ENCODE measurements at regions not wholly inside any gene's neighbourhood (a gene's known extent, or its start where the extent isn't known, plus 50 kb on each side); places are given as distances from the start of the nearest gene placed in this dataset.

- Histone ChIP-seq H3K27ac (ENCODE audit: low read depth in 1 of 3, low read length in 2 of 3) (peak overlapping the region in 1 of 3 donors; percentile 55), H3K27me3 (ENCODE audit: control insufficient read depth in 3 of 3, insufficient read depth in 3 of 3, low read length in 3 of 3) (no peaks in the 10 kb centered on the region), H3K9me3 (ENCODE audit: control insufficient read depth in 2 of 2, insufficient read depth in 1 of 2, low read depth in 1 of 2, low read length in 1 of 2) (no peaks in the 10 kb centered on the region), H3K4me3 (ENCODE audit: low read depth in 1 of 3, low read length in 3 of 3) (no peak overlapping the region), H3K4me1 (ENCODE audit: control insufficient read depth in 3 of 3, insufficient read depth in 2 of 3, low read depth in 1 of 3, low read length in 2 of 3) (no peaks in the 10 kb centered on the region), H3K36me3 (ENCODE audit: control insufficient read depth in 3 of 3, insufficient read depth in 2 of 3, low read depth in 1 of 3, low read length in 3 of 3) (no peaks in the 10 kb centered on the region)
- no peak for FAIRE-seq
- DNase-seq, result peak in 1 of 2 donors; percentile 22
- WGBS, 3 donors, result 43 to 48% (median 43%) methylated on average over 7 of the region's 7 CpGs
Measured at GRCh38 chr2:136225950-136226835, 108.2 kb upstream of the CXCR4 start.

- WGBS, 3 donors, result 80 to 90% (median 88%) methylated on average over 7 of the region's 7 CpGs
- H3K27me3 ChIP-seq (ENCODE audit: control insufficient read depth in 3 of 3, insufficient read depth in 3 of 3, low read length in 3 of 3), result no peaks in the 10 kb centered on the region
- no peaks in the 10 kb centered on the region for H3K36me3 ChIP-seq (ENCODE audit: control insufficient read depth in 3 of 3, insufficient read depth in 2 of 3, low read depth in 1 of 3, low read length in 3 of 3)
- H3K4me1 ChIP-seq (ENCODE audit: control insufficient read depth in 3 of 3, insufficient read depth in 2 of 3, low read depth in 1 of 3, low read length in 2 of 3), result peaks cover 0 to 8% (median 0%) of the 10 kb centered on the region in 3 donors
- no peak overlapping the region for H3K4me3 ChIP-seq (ENCODE audit: low read depth in 1 of 3, low read length in 3 of 3)
- DNase-seq (no peak), FAIRE-seq (no peak)
- H3K27ac ChIP-seq (ENCODE audit: low read depth in 1 of 3, low read length in 2 of 3), result no peak overlapping the region
- no peaks in the 10 kb centered on the region for H3K9me3 ChIP-seq (ENCODE audit: control insufficient read depth in 2 of 2, insufficient read depth in 1 of 2, low read depth in 1 of 2, low read length in 1 of 2)
Measured at GRCh38 chr2:136223274-136223673, 105.3 kb upstream of the CXCR4 start.

GRCh38 chr2:136222862-136223261, 104.9 kb upstream of the CXCR4 start:
- FAIRE-seq (no peak), DNase-seq (no peak)
- 74 to 76% (median 76%) methylated on average over 5 of the region's 5 CpGs for WGBS, 3 donors
- Histone ChIP-seq H3K27ac (ENCODE audit: low read depth in 1 of 3, low read length in 2 of 3) (no peak overlapping the region), H3K4me1 (ENCODE audit: control insufficient read depth in 3 of 3, insufficient read depth in 2 of 3, low read depth in 1 of 3, low read length in 2 of 3) (peaks cover 0 to 8% (median 0%) of the 10 kb centered on the region in 3 donors), H3K27me3 (ENCODE audit: control insufficient read depth in 3 of 3, insufficient read depth in 3 of 3, low read length in 3 of 3) (no peaks in the 10 kb centered on the region), H3K4me3 (ENCODE audit: low read depth in 1 of 3, low read length in 3 of 3) (no peak overlapping the region), H3K9me3 (ENCODE audit: control insufficient read depth in 2 of 2, insufficient read depth in 1 of 2, low read depth in 1 of 2, low read length in 1 of 2) (no peaks in the 10 kb centered on the region), H3K36me3 (ENCODE audit: control insufficient read depth in 3 of 3, insufficient read depth in 2 of 3, low read depth in 1 of 3, low read length in 3 of 3) (no peaks in the 10 kb centered on the region)

GRCh38 chr2:136221026-136221425, 103.1 kb upstream of the CXCR4 start:
- WGBS, 3 donors, result 67 to 82% (median 81%) methylated on average over 3 of the region's 3 CpGs

GRCh38 chr2:136219963-136220362, 102.0 kb upstream of the CXCR4 start:
- H3K27ac ChIP-seq (ENCODE audit: low read depth in 1 of 3, low read length in 2 of 3), result no peak overlapping the region
- FAIRE-seq, result no peak
- H3K9me3 ChIP-seq (ENCODE audit: control insufficient read depth in 2 of 2, insufficient read depth in 1 of 2, low read depth in 1 of 2, low read length in 1 of 2), result no peaks in the 10 kb centered on the region
- no peaks in the 10 kb centered on the region for H3K36me3 ChIP-seq (ENCODE audit: control insufficient read depth in 3 of 3, insufficient read depth in 2 of 3, low read depth in 1 of 3, low read length in 3 of 3)
- no peak for DNase-seq
- H3K4me3 ChIP-seq (ENCODE audit: low read depth in 1 of 3, low read length in 3 of 3), result no peak overlapping the region
- H3K4me1 ChIP-seq (ENCODE audit: control insufficient read depth in 3 of 3, insufficient read depth in 2 of 3, low read depth in 1 of 3, low read length in 2 of 3), result peaks cover 0 to 8% (median 0%) of the 10 kb centered on the region in 3 donors
- H3K27me3 ChIP-seq (ENCODE audit: control insufficient read depth in 3 of 3, insufficient read depth in 3 of 3, low read length in 3 of 3), result no peaks in the 10 kb centered on the region
- 70 to 83% (median 80%) methylated on average over 4 of the region's 4 CpGs for WGBS, 3 donors

More at GRCh38 chr2:136221026-136221425, 103.1 kb upstream of the CXCR4 start:
- Histone ChIP-seq H3K27ac (ENCODE audit: low read depth in 1 of 3, low read length in 2 of 3) (no peak overlapping the region), H3K4me3 (ENCODE audit: low read depth in 1 of 3, low read length in 3 of 3) (no peak overlapping the region), H3K9me3 (ENCODE audit: control insufficient read depth in 2 of 2, insufficient read depth in 1 of 2, low read depth in 1 of 2, low read length in 1 of 2) (no peaks in the 10 kb centered on the region), H3K27me3 (ENCODE audit: control insufficient read depth in 3 of 3, insufficient read depth in 3 of 3, low read length in 3 of 3) (no peaks in the 10 kb centered on the region), H3K4me1 (ENCODE audit: control insufficient read depth in 3 of 3, insufficient read depth in 2 of 3, low read depth in 1 of 3, low read length in 2 of 3) (peaks cover 0 to 8% (median 0%) of the 10 kb centered on the region in 3 donors), H3K36me3 (ENCODE audit: control insufficient read depth in 3 of 3, insufficient read depth in 2 of 3, low read depth in 1 of 3, low read length in 3 of 3) (no peaks in the 10 kb centered on the region)
- DNase-seq (no peak), FAIRE-seq (no peak)

- FAIRE-seq (no peak), DNase-seq (no peak)
- Histone ChIP-seq H3K27me3 (ENCODE audit: control insufficient read depth in 3 of 3, insufficient read depth in 3 of 3, low read length in 3 of 3) (no peaks in the 10 kb centered on the region), H3K27ac (ENCODE audit: low read depth in 1 of 3, low read length in 2 of 3) (no peak overlapping the region), H3K4me1 (ENCODE audit: control insufficient read depth in 3 of 3, insufficient read depth in 2 of 3, low read depth in 1 of 3, low read length in 2 of 3) (peaks cover 0 to 8% (median 0%) of the 10 kb centered on the region in 3 donors), H3K36me3 (ENCODE audit: control insufficient read depth in 3 of 3, insufficient read depth in 2 of 3, low read depth in 1 of 3, low read length in 3 of 3) (no peaks in the 10 kb centered on the region), H3K4me3 (ENCODE audit: low read depth in 1 of 3, low read length in 3 of 3) (no peak overlapping the region), H3K9me3 (ENCODE audit: control insufficient read depth in 2 of 2, insufficient read depth in 1 of 2, low read depth in 1 of 2, low read length in 1 of 2) (no peaks in the 10 kb centered on the region)
- WGBS, 3 donors, result 63 to 80% (median 63%) methylated on average over 6 of the region's 6 CpGs
Measured at GRCh38 chr2:136219341-136219740, 101.4 kb upstream of the CXCR4 start.

GRCh38 chr2:136217996-136218395, 100.0 kb upstream of the CXCR4 start:
- FAIRE-seq (no peak), DNase-seq (no peak)
- H3K9me3 ChIP-seq (ENCODE audit: control insufficient read depth in 2 of 2, insufficient read depth in 1 of 2, low read depth in 1 of 2, low read length in 1 of 2), result no peaks in the 10 kb centered on the region
- H3K4me3 ChIP-seq (ENCODE audit: low read depth in 1 of 3, low read length in 3 of 3), result no peak overlapping the region
- no peaks in the 10 kb centered on the region for H3K36me3 ChIP-seq (ENCODE audit: control insufficient read depth in 3 of 3, insufficient read depth in 2 of 3, low read depth in 1 of 3, low read length in 3 of 3)
- H3K4me1 ChIP-seq (ENCODE audit: control insufficient read depth in 3 of 3, insufficient read depth in 2 of 3, low read depth in 1 of 3, low read length in 2 of 3), result peaks cover 0 to 8% (median 0%) of the 10 kb centered on the region in 3 donors
- H3K27me3 ChIP-seq (ENCODE audit: control insufficient read depth in 3 of 3, insufficient read depth in 3 of 3, low read length in 3 of 3), result no peaks in the 10 kb centered on the region
- WGBS, 3 donors, result 59 to 85% (median 76%) methylated on average over 3 of the region's 3 CpGs
- H3K27ac ChIP-seq (ENCODE audit: low read depth in 1 of 3, low read length in 2 of 3), result no peak overlapping the region

- peaks cover 0 to 8% (median 0%) of the 10 kb centered on the region in 3 donors for H3K4me1 ChIP-seq (ENCODE audit: control insufficient read depth in 3 of 3, insufficient read depth in 2 of 3, low read depth in 1 of 3, low read length in 2 of 3)
- 70 to 90% (median 71%) methylated on average over 5 of the region's 5 CpGs for WGBS, 3 donors
- H3K36me3 ChIP-seq (ENCODE audit: control insufficient read depth in 3 of 3, insufficient read depth in 2 of 3, low read depth in 1 of 3, low read length in 3 of 3), result no peaks in the 10 kb centered on the region
- DNase-seq, result peak in 1 of 2 donors; percentile 6
- no peak for FAIRE-seq
- no peak overlapping the region for H3K4me3 ChIP-seq (ENCODE audit: low read depth in 1 of 3, low read length in 3 of 3)
- H3K27me3 ChIP-seq (ENCODE audit: control insufficient read depth in 3 of 3, insufficient read depth in 3 of 3, low read length in 3 of 3), result no peaks in the 10 kb centered on the region
- peaks cover 0 to 5% of the 10 kb centered on the region in 2 donors for H3K9me3 ChIP-seq (ENCODE audit: control insufficient read depth in 2 of 2, insufficient read depth in 1 of 2, low read depth in 1 of 2, low read length in 1 of 2)
- no peak overlapping the region for H3K27ac ChIP-seq (ENCODE audit: low read depth in 1 of 3, low read length in 2 of 3)
Measured at GRCh38 chr2:136215908-136216472, 98.0 kb upstream of the CXCR4 start.

All from small intestine (tissue), 7 donors.